ENCODE measurements at regions not wholly inside any gene's neighbourhood (a gene's known extent, or its start where the extent isn't known, plus 50 kb on each side); places are given as distances from the start of the nearest gene placed in this dataset.

DNA sequence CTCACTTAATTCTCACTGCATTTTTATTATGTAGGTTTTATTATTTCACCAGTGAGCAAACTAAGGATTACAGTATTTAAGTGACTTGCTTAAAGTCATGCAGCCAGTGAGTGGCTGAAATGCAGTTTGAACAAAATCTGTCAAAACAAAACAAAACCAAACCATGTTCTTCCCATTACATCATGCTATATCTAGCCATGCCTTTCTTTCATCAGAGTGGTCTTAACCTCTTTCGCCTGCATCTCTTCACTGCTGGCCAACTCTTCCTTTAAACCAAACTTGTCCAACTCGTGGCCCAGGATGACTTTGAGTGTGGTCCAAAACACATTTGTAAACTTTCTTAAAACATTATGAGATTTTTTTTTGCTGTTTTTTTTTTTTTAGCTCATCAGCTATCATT is 223.2 kb downstream of the PCDH7 start:
- BruUV-seq (replicated peaks) = no TSS peak

DNA sequence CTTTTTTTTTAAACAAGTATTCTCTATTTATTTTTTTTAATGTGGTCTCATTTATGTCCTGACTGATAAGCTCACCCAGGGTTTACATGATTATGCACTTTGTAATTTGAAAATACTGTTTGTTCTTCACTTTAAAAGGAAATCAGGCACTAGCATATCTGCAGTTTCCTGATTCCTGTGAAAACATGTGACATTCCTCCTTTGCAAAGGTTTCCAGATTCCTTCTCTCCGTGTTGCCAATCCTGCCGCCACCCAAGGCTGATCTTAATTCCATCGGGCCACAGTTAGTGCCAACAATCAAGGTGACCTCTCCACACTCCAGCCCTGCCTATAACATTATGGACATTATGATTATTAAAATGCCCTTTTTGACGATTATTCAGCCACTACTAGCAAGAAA is 225.4 kb downstream of the PCDH7 start:
- ChIA-PET POLR2A (no interaction called here), CTCF (no interaction called here)
- no TSS peak for BruUV-seq (replicated peaks)
- TF ChIP-seq SIN3A (IDR thresholded peaks at IDR 0.05; ENCODE audit: borderline replicate concordance, insufficient read depth, low read depth, low read length) (no peak), TCF7L2 (IDR thresholded peaks at IDR 0.05; ENCODE audit: low read depth, low read length) (no peak), REST (IDR thresholded peaks at IDR 0.05; ENCODE audit: insufficient read depth in 1 of 2, low read depth in 2 of 2, low read length in 1 of 2) (no peak), POLR2AphosphoS5 (IDR thresholded peaks at IDR 0.05; ENCODE audit: low read depth, low read length) (no peak)
- TF ChIP-seq, protein P1, sequence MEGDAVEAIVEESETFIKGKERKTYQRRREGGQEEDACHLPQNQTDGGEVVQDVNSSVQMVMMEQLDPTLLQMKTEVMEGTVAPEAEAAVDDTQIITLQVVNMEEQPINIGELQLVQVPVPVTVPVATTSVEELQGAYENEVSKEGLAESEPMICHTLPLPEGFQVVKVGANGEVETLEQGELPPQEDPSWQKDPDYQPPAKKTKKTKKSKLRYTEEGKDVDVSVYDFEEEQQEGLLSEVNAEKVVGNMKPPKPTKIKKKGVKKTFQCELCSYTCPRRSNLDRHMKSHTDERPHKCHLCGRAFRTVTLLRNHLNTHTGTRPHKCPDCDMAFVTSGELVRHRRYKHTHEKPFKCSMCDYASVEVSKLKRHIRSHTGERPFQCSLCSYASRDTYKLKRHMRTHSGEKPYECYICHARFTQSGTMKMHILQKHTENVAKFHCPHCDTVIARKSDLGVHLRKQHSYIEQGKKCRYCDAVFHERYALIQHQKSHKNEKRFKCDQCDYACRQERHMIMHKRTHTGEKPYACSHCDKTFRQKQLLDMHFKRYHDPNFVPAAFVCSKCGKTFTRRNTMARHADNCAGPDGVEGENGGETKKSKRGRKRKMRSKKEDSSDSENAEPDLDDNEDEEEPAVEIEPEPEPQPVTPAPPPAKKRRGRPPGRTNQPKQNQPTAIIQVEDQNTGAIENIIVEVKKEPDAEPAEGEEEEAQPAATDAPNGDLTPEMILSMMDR (IDR thresholded peaks at IDR 0.05) = no peak
- intact Hi-C loops (cut with micrococcal nuclease; ENCODE audit: unreplicated experiment) = no loop called here
- DNase-seq (ENCODE audit: low read depth, low spot score) = no peak
- no peaks in the 10 kb centered on the region; the same call in 1 of the 2 replicates for H3K4me1 ChIP-seq (ENCODE audit: control insufficient read depth, insufficient read depth, low read length)
- H3K27ac ChIP-seq (ENCODE audit: low read length) = peak overlapping the region; percentile 51; the same call in 1 of the 2 replicates
- in situ Hi-C loops (cut with HindIII; ENCODE audit: low pct_unique_long_range_greater_than_20kb, low sequenced_read_pairs) = no loop called here
- H3K9me3 ChIP-seq (ENCODE audit: control insufficient read depth, insufficient read depth, low read depth, low read length) = no peaks in the 10 kb centered on the region
- H3K27me3 ChIP-seq (ENCODE audit: control insufficient read depth, insufficient read depth, low read length) = no peaks in the 10 kb centered on the region
- no peak for ATAC-seq
- no peak overlapping the region for H3K4me3 ChIP-seq (ENCODE audit: low read depth in 2 of 2, low read length in 2 of 2)
- H3K36me3 ChIP-seq (ENCODE audit: control insufficient read depth, insufficient read depth, low read length) = no peaks in the 10 kb centered on the region

More for the DNA sequence above, 223.2 kb downstream of the PCDH7 start:
- Histone ChIP-seq H3K4me3 (ENCODE audit: low read depth in 2 of 2, low read length in 2 of 2) (no peak overlapping the region), H3K4me1 (ENCODE audit: control insufficient read depth, insufficient read depth, low read length) (no peaks in the 10 kb centered on the region; the same call in 1 of the 2 replicates), H3K36me3 (ENCODE audit: control insufficient read depth, insufficient read depth, low read length) (no peaks in the 10 kb centered on the region), H3K9me3 (ENCODE audit: control insufficient read depth, insufficient read depth, low read depth, low read length) (no peaks in the 10 kb centered on the region), H3K27ac (ENCODE audit: low read length) (no peak overlapping the region), H3K27me3 (ENCODE audit: control insufficient read depth, insufficient read depth, low read length) (no peaks in the 10 kb centered on the region)
- CTCF ChIA-PET = no interaction called here
- no peak for TF ChIP-seq REST (IDR thresholded peaks at IDR 0.05; ENCODE audit: insufficient read depth in 1 of 2, low read depth in 2 of 2, low read length in 1 of 2)
- intact Hi-C loops (cut with micrococcal nuclease; ENCODE audit: unreplicated experiment) = no loop called here
- DNase-seq (ENCODE audit: low read depth, low spot score) = no peak
- ATAC-seq = no peak
- POLR2A ChIA-PET = interaction anchor here (0.5 kb wide), 1 partner anchor 11 kb away, joined by 5 read pairs; no protein-coding TSS in a partner anchor
- in situ Hi-C loops (cut with HindIII; ENCODE audit: low pct_unique_long_range_greater_than_20kb, low sequenced_read_pairs) = no loop called here

Measured in Panc1 (cell line).